GM12878 (cell line): ENCODE measurements at regions not wholly inside any gene's neighbourhood (a gene's known extent, or its start where the extent isn't known, plus 50 kb on each side); places are given as distances from the start of the nearest gene placed in this dataset.

Source experiments
- ATF7 ChIP-seq: fragments of 450-650 bp; IDR thresholded peaks from 2 replicates; pipeline ENCODE4 v1.6.1; 2016; ENCODE audit warnings: low read depth, mild to moderate bottlenecking
- BACH1 ChIP-seq: fragments of 450-650 bp; IDR thresholded peaks from 2 replicates; pipeline ENCODE4 v1.6.1; 2017; ENCODE audit warnings: mild to moderate bottlenecking, borderline replicate concordance
- JUND ChIP-seq: IDR thresholded peaks from 2 replicates; pipeline ENCODE4 v1.6.1; 2012; ENCODE audit warnings: low read depth, mild to moderate bottlenecking, low read length, improper control_type of control experiment, moderate library complexity
- KAT2A ChIP-seq: conservative IDR thresholded peaks from 2 replicates; pipeline ENCODE4 v1.6.1; 2011; ENCODE audit warnings: low read depth, low read length; ENCODE audit not compliant: control insufficient read depth
- TAF1 ChIP-seq: IDR thresholded peaks from 2 replicates; pipeline ENCODE4 v1.6.1; 2011; ENCODE audit warnings: mild to moderate bottlenecking, low read depth, low read length, borderline replicate concordance
- TF ChIP-seq, protein P1 (sequence below): fragments of 450-650 bp; formaldehyde crosslinking; IDR thresholded peaks from 2 replicates; pipeline ENCODE4 v1.4.0; 2020; ENCODE audit warnings: mild to moderate bottlenecking, moderate library complexity
- TF ChIP-seq, protein P2 (sequence below): fragments of 450-650 bp; IDR thresholded peaks from 2 replicates; pipeline ENCODE4 v1.6.1; 2016; ENCODE audit warnings: mild to moderate bottlenecking, moderate library complexity, borderline replicate concordance
- TF ChIP-seq, protein P3 (sequence below): IDR thresholded peaks from 2 replicates; pipeline ENCODE4 v1.6.1; 2011; ENCODE audit warnings: borderline replicate concordance, low read depth, mild to moderate bottlenecking, moderate library complexity, mixed read lengths, low read length; ENCODE audit not compliant: insufficient read depth; ENCODE audit errors: extremely low read length

GRCh38 chr14:26856876-26857518 lies 259.2 kb upstream of the NOVA1 start (continued):
- TF ChIP-seq, protein P1, sequence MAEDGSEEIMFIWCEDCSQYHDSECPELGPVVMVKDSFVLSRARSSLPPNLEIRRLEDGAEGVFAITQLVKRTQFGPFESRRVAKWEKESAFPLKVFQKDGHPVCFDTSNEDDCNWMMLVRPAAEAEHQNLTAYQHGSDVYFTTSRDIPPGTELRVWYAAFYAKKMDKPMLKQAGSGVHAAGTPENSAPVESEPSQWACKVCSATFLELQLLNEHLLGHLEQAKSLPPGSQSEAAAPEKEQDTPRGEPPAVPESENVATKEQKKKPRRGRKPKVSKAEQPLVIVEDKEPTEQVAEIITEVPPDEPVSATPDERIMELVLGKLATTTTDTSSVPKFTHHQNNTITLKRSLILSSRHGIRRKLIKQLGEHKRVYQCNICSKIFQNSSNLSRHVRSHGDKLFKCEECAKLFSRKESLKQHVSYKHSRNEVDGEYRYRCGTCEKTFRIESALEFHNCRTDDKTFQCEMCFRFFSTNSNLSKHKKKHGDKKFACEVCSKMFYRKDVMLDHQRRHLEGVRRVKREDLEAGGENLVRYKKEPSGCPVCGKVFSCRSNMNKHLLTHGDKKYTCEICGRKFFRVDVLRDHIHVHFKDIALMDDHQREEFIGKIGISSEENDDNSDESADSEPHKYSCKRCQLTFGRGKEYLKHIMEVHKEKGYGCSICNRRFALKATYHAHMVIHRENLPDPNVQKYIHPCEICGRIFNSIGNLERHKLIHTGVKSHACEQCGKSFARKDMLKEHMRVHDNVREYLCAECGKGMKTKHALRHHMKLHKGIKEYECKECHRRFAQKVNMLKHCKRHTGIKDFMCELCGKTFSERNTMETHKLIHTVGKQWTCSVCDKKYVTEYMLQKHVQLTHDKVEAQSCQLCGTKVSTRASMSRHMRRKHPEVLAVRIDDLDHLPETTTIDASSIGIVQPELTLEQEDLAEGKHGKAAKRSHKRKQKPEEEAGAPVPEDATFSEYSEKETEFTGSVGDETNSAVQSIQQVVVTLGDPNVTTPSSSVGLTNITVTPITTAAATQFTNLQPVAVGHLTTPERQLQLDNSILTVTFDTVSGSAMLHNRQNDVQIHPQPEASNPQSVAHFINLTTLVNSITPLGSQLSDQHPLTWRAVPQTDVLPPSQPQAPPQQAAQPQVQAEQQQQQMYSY, result no peak
- TF ChIP-seq ATF7 (no peak), JUND (no peak), BACH1 (no peak), KAT2A (no peak), TAF1 (no peak)
- TF ChIP-seq, protein P2, sequence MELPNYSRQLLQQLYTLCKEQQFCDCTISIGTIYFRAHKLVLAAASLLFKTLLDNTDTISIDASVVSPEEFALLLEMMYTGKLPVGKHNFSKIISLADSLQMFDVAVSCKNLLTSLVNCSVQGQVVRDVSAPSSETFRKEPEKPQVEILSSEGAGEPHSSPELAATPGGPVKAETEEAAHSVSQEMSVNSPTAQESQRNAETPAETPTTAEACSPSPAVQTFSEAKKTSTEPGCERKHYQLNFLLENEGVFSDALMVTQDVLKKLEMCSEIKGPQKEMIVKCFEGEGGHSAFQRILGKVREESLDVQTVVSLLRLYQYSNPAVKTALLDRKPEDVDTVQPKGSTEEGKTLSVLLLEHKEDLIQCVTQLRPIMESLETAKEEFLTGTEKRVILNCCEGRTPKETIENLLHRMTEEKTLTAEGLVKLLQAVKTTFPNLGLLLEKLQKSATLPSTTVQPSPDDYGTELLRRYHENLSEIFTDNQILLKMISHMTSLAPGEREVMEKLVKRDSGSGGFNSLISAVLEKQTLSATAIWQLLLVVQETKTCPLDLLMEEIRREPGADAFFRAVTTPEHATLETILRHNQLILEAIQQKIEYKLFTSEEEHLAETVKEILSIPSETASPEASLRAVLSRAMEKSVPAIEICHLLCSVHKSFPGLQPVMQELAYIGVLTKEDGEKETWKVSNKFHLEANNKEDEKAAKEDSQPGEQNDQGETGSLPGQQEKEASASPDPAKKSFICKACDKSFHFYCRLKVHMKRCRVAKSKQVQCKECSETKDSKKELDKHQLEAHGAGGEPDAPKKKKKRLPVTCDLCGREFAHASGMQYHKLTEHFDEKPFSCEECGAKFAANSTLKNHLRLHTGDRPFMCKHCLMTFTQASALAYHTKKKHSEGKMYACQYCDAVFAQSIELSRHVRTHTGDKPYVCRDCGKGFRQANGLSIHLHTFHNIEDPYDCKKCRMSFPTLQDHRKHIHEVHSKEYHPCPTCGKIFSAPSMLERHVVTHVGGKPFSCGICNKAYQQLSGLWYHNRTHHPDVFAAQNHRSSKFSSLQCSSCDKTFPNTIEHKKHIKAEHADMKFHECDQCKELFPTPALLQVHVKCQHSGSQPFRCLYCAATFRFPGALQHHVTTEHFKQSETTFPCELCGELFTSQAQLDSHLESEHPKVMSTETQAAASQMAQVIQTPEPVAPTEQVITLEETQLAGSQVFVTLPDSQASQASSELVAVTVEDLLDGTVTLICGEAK, result no peak
- TF ChIP-seq, protein P3, sequence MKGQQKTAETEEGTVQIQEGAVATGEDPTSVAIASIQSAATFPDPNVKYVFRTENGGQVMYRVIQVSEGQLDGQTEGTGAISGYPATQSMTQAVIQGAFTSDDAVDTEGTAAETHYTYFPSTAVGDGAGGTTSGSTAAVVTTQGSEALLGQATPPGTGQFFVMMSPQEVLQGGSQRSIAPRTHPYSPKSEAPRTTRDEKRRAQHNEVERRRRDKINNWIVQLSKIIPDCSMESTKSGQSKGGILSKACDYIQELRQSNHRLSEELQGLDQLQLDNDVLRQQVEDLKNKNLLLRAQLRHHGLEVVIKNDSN, result no peak
- TF ChIP-seq, all 136 proteins: peak for 0
